ENCODE measurements at regions not wholly inside any gene's neighbourhood (a gene's known extent, or its start where the extent isn't known, plus 50 kb on each side); places are given as distances from the start of the nearest gene placed in this dataset.

DNA sequence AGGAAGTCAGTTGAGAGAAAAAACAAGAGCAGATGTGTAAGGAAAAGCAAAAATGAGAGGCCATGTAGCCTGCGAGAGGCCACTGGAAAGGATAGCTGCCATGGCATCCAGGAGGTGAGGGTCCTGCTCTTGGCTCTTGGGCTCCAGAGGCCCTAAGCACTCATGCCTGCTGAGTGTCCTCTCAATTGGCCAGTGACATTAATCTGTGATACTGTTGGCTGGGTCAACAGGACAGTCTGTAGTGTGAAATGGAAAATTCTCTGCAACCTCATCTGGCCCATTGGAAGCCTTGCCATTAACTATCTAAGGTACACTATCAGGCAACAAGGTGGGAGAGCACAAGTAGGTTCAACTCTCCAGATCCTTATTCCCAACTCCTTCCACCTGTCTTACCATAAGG lies 180.9 kb downstream of the LY86 start:
- Mint-ChIP-seq H3K4me3 (no peak overlapping the region), H3K9me3 (no peaks in the 10 kb centered on the region)

DNA sequence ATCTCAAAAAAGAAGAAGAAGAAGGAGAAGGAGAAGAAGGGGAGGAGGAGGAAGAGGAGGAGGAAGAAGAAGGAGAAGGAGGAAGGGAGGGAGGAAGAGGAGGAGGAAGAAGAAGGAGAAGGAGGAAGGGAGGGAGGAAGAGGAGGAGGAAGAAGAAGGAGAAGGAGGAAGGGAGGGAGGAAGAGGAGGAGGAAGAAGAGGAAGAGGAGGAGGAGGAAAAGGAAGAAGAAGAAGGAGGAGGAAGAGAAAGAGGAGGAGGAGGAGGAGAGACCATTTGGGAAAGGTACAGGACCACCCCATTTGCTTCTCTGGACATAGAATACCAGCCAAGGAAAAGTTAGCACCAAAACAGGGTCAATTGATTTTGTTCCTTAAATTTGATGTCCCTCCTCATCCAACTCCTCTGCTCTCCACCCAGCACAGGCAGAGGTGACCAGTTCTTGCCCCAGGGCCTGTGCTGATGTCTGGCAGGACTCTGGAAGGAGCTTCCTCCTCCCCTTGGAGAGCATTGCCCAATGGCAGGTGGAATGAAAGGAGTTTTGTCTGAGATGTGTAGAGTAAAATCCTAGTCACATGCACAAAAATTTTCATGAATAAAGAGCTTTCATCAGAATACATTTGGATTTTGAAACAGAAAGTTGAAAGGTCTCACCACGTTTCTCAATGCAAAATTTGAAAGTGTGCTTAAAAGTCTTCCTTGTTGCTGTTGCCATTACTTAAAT lies 182.9 kb downstream of the LY86 start:
- Mint-ChIP-seq H3K36me3 (no peaks in the 10 kb centered on the region), H3K4me3 (no peak overlapping the region), H3K9me3 (no peaks in the 10 kb centered on the region)

More for the DNA sequence above, 180.9 kb downstream of the LY86 start:
- Mint-ChIP-seq H3K4me1 (peaks cover 4% of the 10 kb centered on the region), H3K27ac (no peak overlapping the region), H3K36me3 (no peaks in the 10 kb centered on the region), H3K27me3 (peaks cover 5% of the 10 kb centered on the region)
- no peak for ATAC-seq (ENCODE audit: low read depth)
- no peak for DNase-seq (ENCODE audit: low spot score in 2 of 2)

DNA sequence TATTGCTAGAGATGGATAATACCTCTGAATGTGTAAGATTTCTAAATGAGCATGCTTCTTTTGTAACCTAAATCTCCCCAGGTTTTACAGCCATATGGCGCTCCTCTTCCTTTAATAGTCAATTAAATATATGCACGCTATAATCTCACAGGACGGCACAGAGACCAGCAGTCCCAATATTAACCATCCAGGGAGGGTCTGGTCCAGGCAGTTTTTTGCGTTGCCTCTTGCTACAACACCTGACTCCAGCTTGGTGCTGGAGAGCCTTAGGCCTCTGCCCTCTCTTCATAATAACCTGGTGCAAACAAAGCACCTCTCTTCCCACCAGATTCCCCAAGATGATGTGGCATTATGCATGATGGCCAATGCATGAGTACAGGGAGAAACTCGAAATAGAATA lies 183.4 kb downstream of the LY86 start:
- H3K9me3 Mint-ChIP-seq, result peaks cover 5% of the 10 kb centered on the region

More for the DNA sequence above, 182.9 kb downstream of the LY86 start:
- ATAC-seq (ENCODE audit: low read depth), result no peak
- Mint-ChIP-seq H3K4me1 (peaks cover 4% of the 10 kb centered on the region), H3K27ac (no peak overlapping the region), H3K27me3 (peaks cover 5% of the 10 kb centered on the region)
- no peak for DNase-seq (ENCODE audit: low spot score in 2 of 2)

GRCh38 chr6:6772751-6773150 lies 184.2 kb downstream of the LY86 start:
- H3K9me3 Mint-ChIP-seq, result peaks cover 5% of the 10 kb centered on the region
- DNase-seq (ENCODE audit: low spot score in 2 of 2), result no peak
- peaks cover 2% of the 10 kb centered on the region for H3K36me3 Mint-ChIP-seq
- H3K27ac Mint-ChIP-seq, result no peak overlapping the region
- no peak overlapping the region for H3K4me3 Mint-ChIP-seq
- no peak for ATAC-seq (ENCODE audit: low read depth)
- H3K4me1 Mint-ChIP-seq, result peaks cover 4% of the 10 kb centered on the region
- H3K27me3 Mint-ChIP-seq, result peaks cover 9% of the 10 kb centered on the region

More for the DNA sequence above, 183.4 kb downstream of the LY86 start:
- no peak overlapping the region for H3K4me3 Mint-ChIP-seq
- peaks cover 4% of the 10 kb centered on the region for H3K4me1 Mint-ChIP-seq
- peaks cover 1% of the 10 kb centered on the region for H3K36me3 Mint-ChIP-seq
- H3K27ac Mint-ChIP-seq, result no peak overlapping the region
- ATAC-seq (ENCODE audit: low read depth), result no peak
- H3K27me3 Mint-ChIP-seq, result peaks cover 9% of the 10 kb centered on the region
- DNase-seq (ENCODE audit: low spot score in 2 of 2), result no peak

DNA sequence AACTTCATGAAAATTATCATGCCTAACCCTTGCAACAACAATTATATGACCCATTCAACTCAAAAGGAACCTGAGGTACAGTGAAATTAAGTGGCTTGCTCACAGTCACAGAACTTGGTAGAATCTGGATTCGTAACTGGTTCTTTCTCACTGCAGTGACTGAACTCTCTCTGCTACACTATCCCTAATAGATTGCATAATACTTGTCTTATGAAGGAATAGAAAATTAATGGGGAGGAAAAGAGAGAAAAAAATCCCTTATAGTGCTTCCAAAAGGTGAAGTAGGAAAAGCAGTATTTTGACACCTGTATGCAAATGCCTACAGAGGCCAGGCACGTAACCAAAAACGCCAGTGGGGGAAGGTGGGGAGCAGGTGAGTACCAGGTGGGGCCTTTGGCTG lies 186.6 kb downstream of the LY86 start:
- no peak overlapping the region for H3K27ac Mint-ChIP-seq
- H3K9me3 Mint-ChIP-seq, result peaks cover 5% of the 10 kb centered on the region
- peaks cover 15% of the 10 kb centered on the region for H3K27me3 Mint-ChIP-seq
- DNase-seq (ENCODE audit: low spot score in 2 of 2) (no peak), ATAC-seq (ENCODE audit: low read depth) (no peak)
- H3K4me3 Mint-ChIP-seq, result no peak overlapping the region
- peaks cover 4% of the 10 kb centered on the region for H3K4me1 Mint-ChIP-seq
- peaks cover 2% of the 10 kb centered on the region for H3K36me3 Mint-ChIP-seq

- H3K27me3 Mint-ChIP-seq, result peaks cover 13% of the 10 kb centered on the region
- peaks cover 2% of the 10 kb centered on the region for H3K36me3 Mint-ChIP-seq
- DNase-seq (ENCODE audit: low spot score in 2 of 2), result no peak
- H3K4me1 Mint-ChIP-seq, result no peaks in the 10 kb centered on the region
- peaks cover 5% of the 10 kb centered on the region for H3K9me3 Mint-ChIP-seq
- no peak overlapping the region for H3K4me3 Mint-ChIP-seq
- H3K27ac Mint-ChIP-seq, result no peak overlapping the region
- no peak for ATAC-seq (ENCODE audit: low read depth)
Observed at GRCh38 chr6:6780231-6780630, 191.7 kb downstream of the LY86 start.

- no peak for ATAC-seq (ENCODE audit: low read depth)
- no peak for DNase-seq (ENCODE audit: low spot score in 2 of 2)
- peaks cover 13% of the 10 kb centered on the region for H3K27me3 Mint-ChIP-seq
- H3K36me3 Mint-ChIP-seq, result peaks cover 2% of the 10 kb centered on the region
- H3K4me3 Mint-ChIP-seq, result no peak overlapping the region
- no peaks in the 10 kb centered on the region for H3K4me1 Mint-ChIP-seq
- peaks cover 5% of the 10 kb centered on the region for H3K9me3 Mint-ChIP-seq
- H3K27ac Mint-ChIP-seq, result no peak overlapping the region
Observed at GRCh38 chr6:6781172-6781872, 192.8 kb downstream of the LY86 start.

- no peak overlapping the region for H3K4me3 Mint-ChIP-seq
- DNase-seq (ENCODE audit: low spot score in 2 of 2) (no peak), ATAC-seq (ENCODE audit: low read depth) (no peak)
- peaks cover 1% of the 10 kb centered on the region for H3K36me3 Mint-ChIP-seq
- H3K9me3 Mint-ChIP-seq, result peaks cover 1% of the 10 kb centered on the region
- peaks cover 11% of the 10 kb centered on the region for H3K27me3 Mint-ChIP-seq
- no peak overlapping the region for H3K27ac Mint-ChIP-seq
- no peaks in the 10 kb centered on the region for H3K4me1 Mint-ChIP-seq
Observed at GRCh38 chr6:6781873-6782227, 193.3 kb downstream of the LY86 start.

DNA sequence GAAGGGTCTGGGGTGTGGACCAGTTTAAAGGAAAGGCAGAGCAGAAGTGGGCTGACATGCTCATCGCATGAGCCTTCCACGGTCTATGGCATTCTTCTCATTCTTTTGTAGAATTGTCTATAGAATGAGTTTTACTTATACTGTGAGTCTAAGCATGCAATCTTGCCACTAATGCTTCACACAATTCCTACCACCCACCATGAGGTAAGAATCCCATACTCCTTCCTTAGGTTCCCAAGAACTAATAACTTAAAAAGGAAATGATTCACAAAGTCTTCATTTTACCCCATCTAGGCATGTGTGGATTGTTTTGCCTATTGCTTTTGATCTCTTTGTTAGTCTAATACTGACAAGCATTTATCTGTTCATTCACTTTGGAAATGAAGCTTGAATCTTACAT lies 195.2 kb downstream of the LY86 start:
- H3K36me3 Mint-ChIP-seq, result no peaks in the 10 kb centered on the region

DNA sequence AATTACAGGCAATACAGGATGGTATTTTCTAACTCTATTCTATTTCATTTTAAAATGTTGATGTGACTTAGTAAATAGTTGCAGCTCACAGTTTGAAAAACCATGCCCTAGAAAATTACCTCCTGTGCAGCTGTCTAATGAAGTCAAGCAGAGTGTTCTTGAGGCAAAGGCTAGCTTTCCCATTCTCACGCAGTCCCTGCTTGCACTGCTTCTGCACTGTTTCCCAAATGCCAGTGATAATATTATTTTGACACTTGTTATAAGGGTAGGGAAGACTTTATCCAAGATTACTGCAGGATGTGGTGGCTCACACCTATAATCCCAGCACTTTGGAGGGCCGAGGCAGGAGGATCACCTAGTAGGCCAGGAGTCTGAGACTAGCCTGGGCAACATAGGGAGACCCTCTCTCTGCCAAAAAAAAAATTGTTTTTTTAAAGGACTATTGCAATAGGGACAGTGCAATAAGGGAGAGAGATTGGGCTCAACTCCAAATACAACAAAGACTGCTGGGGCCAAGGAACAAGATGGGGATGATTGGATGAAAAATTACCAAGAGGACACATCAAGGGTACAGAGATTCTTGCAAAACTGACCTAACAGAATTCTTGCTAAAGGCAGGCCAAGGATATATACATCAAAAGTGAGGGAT lies 196.1 kb downstream of the LY86 start:
- no peaks in the 10 kb centered on the region for H3K36me3 Mint-ChIP-seq
- no peak overlapping the region for H3K4me3 Mint-ChIP-seq
- peaks cover 4% of the 10 kb centered on the region for H3K27me3 Mint-ChIP-seq
- no peak overlapping the region for H3K27ac Mint-ChIP-seq
- no peaks in the 10 kb centered on the region for H3K4me1 Mint-ChIP-seq
- no peak for ATAC-seq (ENCODE audit: low read depth)
- no peaks in the 10 kb centered on the region for H3K9me3 Mint-ChIP-seq
- DNase-seq (ENCODE audit: low spot score in 2 of 2), result no peak

More for the DNA sequence above, 195.2 kb downstream of the LY86 start:
- H3K4me1 Mint-ChIP-seq, result no peaks in the 10 kb centered on the region
- H3K4me3 Mint-ChIP-seq, result no peak overlapping the region
- no peak overlapping the region for H3K27ac Mint-ChIP-seq
- H3K27me3 Mint-ChIP-seq, result peaks cover 9% of the 10 kb centered on the region
- ATAC-seq (ENCODE audit: low read depth) (no peak), DNase-seq (ENCODE audit: low spot score in 2 of 2) (no peak)
- no peaks in the 10 kb centered on the region for H3K9me3 Mint-ChIP-seq

DNA sequence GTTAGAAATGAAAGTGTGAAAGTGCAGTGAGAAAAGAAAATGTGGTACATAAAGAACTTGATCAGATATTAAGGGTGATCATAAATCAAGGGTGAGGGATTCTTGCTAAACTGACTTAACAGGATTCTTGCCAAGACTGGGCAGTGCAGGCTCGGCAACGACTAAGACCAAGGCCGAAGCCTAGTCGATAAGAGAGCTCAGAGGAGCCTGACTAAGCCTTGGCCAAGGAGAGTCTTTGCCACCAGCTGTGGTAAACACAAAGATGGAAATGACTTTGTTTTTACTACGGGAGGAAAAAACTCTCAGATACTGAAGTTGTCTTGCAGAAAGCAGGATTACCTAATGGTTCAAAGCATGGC lies 196.6 kb downstream of the LY86 start:
- no peak overlapping the region for H3K4me3 Mint-ChIP-seq
- no peaks in the 10 kb centered on the region for H3K36me3 Mint-ChIP-seq
- no peak overlapping the region for H3K27ac Mint-ChIP-seq
- DNase-seq (ENCODE audit: low spot score in 2 of 2), result no peak
- H3K4me1 Mint-ChIP-seq, result no peaks in the 10 kb centered on the region
- no peaks in the 10 kb centered on the region for H3K9me3 Mint-ChIP-seq
- no peak for ATAC-seq (ENCODE audit: low read depth)
- H3K27me3 Mint-ChIP-seq, result peaks cover 2% of the 10 kb centered on the region

DNA sequence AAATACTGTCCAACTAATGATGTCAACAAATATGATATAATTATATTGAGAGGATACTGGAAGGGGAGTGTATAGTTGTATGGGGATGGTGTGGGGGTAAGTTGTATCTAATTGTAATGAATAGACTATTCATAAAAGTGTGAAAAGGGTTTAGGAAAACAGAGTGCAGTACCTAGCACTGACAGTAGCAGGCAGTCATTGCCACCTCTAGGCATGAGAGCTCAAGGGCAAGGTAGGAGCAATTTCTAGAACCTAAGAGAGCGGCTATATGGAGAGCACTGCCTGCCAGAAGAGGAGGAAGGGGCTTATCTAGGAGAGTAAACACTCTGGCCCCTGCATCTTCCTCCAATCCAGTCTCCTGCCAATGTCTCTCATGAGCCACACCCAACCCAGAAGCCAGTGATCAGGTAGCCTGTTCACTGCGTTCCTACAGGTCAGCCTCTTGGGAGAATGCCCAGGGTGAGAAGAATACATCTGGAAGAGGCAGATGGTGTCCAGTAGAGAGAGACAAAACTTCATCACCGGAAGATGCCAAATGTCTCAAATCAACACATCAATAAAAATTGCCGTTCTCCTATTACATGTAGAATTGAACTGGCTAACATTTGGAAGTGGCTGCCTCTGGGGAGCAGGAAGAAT lies 200.0 kb downstream of the LY86 start:
- Mint-ChIP-seq H3K27me3 (no peaks in the 10 kb centered on the region), H3K9me3 (no peaks in the 10 kb centered on the region), H3K4me3 (no peak overlapping the region), H3K27ac (no peak overlapping the region), H3K36me3 (no peaks in the 10 kb centered on the region), H3K4me1 (no peaks in the 10 kb centered on the region)
- DNase-seq (ENCODE audit: low spot score in 2 of 2) (no peak), ATAC-seq (ENCODE audit: low read depth) (peak; percentile 72)

DNA sequence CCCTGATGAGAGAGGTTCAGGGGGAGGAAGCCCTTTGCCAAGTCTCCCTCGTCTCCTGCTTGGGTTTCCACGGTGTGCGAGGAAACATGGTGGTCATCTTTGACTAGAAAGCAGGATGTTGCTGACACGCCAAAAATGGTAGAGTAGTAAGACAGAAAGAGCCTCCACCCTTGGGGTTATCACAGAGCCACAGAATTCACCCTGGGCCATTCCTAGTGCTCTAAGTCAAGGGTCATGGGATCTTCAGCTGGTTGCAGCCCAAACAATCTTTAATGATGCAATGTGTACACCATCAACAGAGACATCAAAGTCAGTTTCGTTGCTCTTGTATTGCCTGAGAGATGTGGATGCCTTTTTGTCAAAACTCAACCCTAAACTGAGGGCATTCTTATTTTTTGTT lies 201.9 kb downstream of the LY86 start:
- Mint-ChIP-seq H3K4me3 (no peak overlapping the region), H3K27me3 (no peaks in the 10 kb centered on the region), H3K9me3 (no peaks in the 10 kb centered on the region), H3K4me1 (peaks cover 5% of the 10 kb centered on the region), H3K27ac (no peak overlapping the region), H3K36me3 (no peaks in the 10 kb centered on the region)
- DNase-seq (ENCODE audit: low spot score in 2 of 2) (no peak), ATAC-seq (ENCODE audit: low read depth) (no peak)

GRCh38 chr6:6790891-6791290 lies 202.4 kb downstream of the LY86 start:
- Mint-ChIP-seq H3K27ac (no peak overlapping the region), H3K27me3 (no peaks in the 10 kb centered on the region), H3K36me3 (no peaks in the 10 kb centered on the region), H3K4me3 (no peak overlapping the region), H3K9me3 (no peaks in the 10 kb centered on the region), H3K4me1 (peaks cover 5% of the 10 kb centered on the region)
- DNase-seq (ENCODE audit: low spot score in 2 of 2), result no peak
- no peak for ATAC-seq (ENCODE audit: low read depth)

Data from memory B cell (primary cell).